AG10803 (cell line): ENCODE measurements at regions not wholly inside any gene's neighbourhood (a gene's known extent, or its start where the extent isn't known, plus 50 kb on each side); places are given as distances from the start of the nearest gene placed in this dataset.

Experiments used
- DNase-seq: peaks from one replicate; pipeline ENCODE4 v3.0.0; 2010; ENCODE audit warnings: low read depth
- H3K4me3 ChIP-seq: 2 replicates; pipeline ENCODE4 v1.5.1; 2011; ENCODE audit warnings: mild to moderate bottlenecking, low read length, control low read depth
- TF ChIP-seq, protein P1 (sequence below): conservative IDR thresholded peaks from 2 replicates; pipeline ENCODE4 v1.5.1; 2011; ENCODE audit warnings: mild to moderate bottlenecking, low read length, control low read depth, inconsistent platforms

DNA sequence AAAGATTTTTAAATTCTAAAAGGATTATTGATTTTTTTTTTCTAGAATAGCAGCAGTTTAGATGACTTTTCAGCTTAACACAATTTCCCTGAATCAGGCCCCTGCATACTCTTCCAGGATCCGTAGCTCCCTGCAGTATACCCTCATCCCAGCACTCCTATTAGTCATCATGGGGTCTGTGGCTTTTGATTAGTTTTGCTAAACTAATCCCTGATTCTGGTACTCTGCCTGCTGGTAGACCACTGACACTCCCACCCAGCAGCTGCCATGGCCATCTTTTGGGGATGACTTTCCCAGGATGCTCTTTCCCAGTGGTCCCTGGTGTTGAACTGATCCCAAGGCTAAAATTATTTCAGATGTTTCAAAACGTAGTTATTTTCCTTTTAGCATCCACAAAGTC lies 802.0 kb downstream of the RAPGEF2 start:
- TF ChIP-seq, protein P1, sequence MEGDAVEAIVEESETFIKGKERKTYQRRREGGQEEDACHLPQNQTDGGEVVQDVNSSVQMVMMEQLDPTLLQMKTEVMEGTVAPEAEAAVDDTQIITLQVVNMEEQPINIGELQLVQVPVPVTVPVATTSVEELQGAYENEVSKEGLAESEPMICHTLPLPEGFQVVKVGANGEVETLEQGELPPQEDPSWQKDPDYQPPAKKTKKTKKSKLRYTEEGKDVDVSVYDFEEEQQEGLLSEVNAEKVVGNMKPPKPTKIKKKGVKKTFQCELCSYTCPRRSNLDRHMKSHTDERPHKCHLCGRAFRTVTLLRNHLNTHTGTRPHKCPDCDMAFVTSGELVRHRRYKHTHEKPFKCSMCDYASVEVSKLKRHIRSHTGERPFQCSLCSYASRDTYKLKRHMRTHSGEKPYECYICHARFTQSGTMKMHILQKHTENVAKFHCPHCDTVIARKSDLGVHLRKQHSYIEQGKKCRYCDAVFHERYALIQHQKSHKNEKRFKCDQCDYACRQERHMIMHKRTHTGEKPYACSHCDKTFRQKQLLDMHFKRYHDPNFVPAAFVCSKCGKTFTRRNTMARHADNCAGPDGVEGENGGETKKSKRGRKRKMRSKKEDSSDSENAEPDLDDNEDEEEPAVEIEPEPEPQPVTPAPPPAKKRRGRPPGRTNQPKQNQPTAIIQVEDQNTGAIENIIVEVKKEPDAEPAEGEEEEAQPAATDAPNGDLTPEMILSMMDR, result no peak
- no peak overlapping the region for H3K4me3 ChIP-seq
- no peak for DNase-seq

DNA sequence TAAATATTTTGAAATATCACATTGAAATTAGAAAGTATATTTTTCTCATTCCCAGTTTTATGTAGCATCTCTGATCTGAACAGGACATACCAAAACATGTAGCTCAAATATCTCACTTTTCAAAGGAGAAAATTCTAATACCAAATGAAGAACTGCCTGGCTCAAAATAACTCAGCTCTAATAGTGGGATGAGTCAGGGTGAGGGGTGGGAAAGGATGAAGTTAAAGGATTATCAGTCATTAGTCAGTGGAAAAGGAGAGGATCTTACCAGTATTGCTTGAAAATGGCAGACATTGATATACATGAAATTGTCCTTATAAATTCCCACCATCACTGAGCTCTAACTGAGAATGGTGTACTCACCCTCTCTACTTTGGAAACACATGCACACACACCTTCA lies 803.2 kb downstream of the RAPGEF2 start:
- TF ChIP-seq, protein P1, result no peak
- DNase-seq, result no peak
- H3K4me3 ChIP-seq, result no peak overlapping the region

DNA sequence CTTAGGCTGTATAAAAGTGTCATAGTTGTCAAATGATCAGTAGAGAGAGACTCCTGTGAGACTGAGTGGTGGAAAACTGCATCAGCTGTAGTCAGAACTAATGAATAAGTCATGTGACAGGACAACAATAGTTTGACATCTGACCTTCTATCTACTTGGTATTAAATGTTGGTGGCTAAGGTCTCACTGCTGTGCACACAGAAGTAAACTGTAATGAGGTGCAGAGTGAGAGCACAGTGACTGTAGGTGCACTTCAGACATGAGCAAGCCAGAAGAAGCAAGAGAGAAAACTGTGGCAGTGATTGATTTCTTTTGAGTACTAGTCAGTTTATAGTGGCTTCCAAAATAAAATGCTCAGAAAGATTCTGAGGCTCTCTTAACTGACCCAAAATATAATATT lies 803.6 kb downstream of the RAPGEF2 start:
- TF ChIP-seq, protein P1, result no peak
- DNase-seq, result no peak
- H3K4me3 ChIP-seq, result no peak overlapping the region

DNA sequence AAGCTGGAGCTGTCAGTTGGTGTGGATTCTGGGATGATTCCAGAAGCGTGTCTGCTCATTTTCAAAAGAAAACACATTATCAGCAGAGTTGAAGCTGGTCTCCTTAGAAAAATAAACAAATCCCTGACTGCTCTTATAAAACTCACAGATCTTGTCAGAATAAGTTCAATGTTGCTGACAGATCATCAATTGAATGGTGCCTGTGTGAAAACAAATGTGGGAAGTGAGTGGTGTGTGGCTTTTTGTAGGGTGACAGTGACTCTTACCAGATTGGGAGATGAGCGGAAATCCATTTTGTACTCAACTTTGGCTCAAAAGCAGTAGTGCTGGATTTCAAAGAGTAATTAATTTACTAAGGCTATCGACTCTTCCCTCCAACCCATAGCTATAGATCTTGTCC lies 807.8 kb downstream of the RAPGEF2 start:
- TF ChIP-seq, protein P1, result no peak
- no peak overlapping the region for H3K4me3 ChIP-seq
- no peak for DNase-seq

DNA sequence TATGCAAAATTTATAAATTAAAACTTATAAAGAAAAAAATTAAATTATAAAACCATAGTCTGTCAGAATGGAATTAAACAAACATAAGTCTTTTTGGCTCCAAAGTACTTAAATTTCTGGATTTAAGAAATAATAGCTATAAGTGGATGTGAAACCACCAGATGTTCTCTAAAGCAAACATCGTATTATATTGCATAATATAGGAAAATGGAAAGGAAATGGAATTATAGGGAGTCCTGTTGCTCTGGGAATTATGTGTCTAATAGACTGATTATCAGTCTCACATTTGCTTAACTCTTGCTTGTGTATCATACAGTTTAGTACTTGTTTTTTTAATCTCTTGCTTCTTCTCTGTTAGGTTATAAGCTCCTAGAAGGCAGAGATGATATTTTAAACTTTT lies 819.2 kb downstream of the RAPGEF2 start:
- no peak overlapping the region for H3K4me3 ChIP-seq
- TF ChIP-seq, protein P1, result no peak
- DNase-seq, result no peak

DNA sequence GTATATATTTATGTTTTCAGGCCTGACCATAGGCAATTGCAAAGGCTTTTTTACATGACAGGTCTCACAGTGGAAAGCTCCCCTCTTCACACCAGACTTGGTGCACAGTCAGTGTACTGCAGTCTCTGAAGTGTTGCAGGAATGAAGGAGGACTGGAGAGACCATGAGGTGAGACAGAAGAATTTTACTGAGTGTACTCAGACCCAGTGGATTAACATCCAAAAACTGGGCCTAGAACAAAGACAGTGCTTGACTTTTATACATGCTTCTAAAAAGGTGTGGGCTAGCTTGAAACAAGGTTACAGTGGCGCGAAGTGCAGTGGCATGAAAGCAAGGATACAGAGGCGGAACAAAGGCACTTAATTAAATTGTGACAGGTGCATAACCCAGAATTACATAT lies 822.9 kb downstream of the RAPGEF2 start:
- TF ChIP-seq, protein P1, result no peak
- no peak overlapping the region for H3K4me3 ChIP-seq
- no peak for DNase-seq

DNA sequence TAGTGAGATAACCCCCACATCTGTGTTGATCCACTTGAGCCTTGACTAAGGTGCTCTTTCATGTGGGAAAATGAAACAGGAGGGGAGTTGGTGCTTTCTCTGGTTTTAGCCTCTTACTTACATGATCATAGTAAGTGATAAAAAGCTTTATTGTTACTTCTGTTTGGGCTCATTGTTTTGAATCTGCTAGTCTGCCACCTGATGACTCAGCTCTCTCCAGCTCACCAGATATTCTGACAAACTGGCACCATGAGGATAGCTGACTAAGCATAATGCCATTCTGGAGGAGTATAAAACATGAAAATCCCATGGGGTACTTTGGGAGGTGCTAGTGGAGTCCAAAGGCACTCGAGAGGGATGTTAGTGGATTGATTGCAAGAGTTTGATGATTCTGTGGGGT lies 824.0 kb downstream of the RAPGEF2 start:
- TF ChIP-seq, protein P1, result no peak
- no peak overlapping the region for H3K4me3 ChIP-seq
- no peak for DNase-seq
